ENCODE measurements at regions not wholly inside any gene's neighbourhood (a gene's known extent, or its start where the extent isn't known, plus 50 kb on each side); places are given as distances from the start of the nearest gene placed in this dataset.
A peak's percentile ranks its signal among the peaks of the same experiment; 100 is the strongest.

- DNase-seq: no peak
These were observed 293.1 kb downstream of the ARHGAP12 start for GRCh38 chr10:31635415-31636065.

GRCh38 chr10:31635009-31635408 lies 293.6 kb downstream of the ARHGAP12 start:
- DNase-seq: no peak

- DNase-seq: no peak
These were observed 297.6 kb downstream of the ARHGAP12 start for GRCh38 chr10:31630861-31631567.

GRCh38 chr10:31625566-31625965 lies 303.1 kb downstream of the ARHGAP12 start:
- no peak for DNase-seq

GRCh38 chr10:31624611-31625010 lies 304.0 kb downstream of the ARHGAP12 start:
- DNase-seq: no peak

- no peak for DNase-seq
These were observed 304.7 kb downstream of the ARHGAP12 start for GRCh38 chr10:31623947-31624346.

GRCh38 chr10:31623466-31623865 lies 304.4 kb downstream of the ZEB1 start:
- DNase-seq: no peak

- DNase-seq: no peak
These were observed 304.0 kb downstream of the ZEB1 start for GRCh38 chr10:31622978-31623377.

GRCh38 chr10:31621733-31622132 lies 302.7 kb downstream of the ZEB1 start:
- no peak for DNase-seq

- DNase-seq: peak; percentile 82
These were observed 301.5 kb downstream of the ZEB1 start for GRCh38 chr10:31620226-31621151.

GRCh38 chr10:31619531-31620061 lies 300.6 kb downstream of the ZEB1 start:
- peak; percentile 58 for DNase-seq

- DNase-seq: no peak
These were observed 299.7 kb downstream of the ZEB1 start for GRCh38 chr10:31618541-31619291.

GRCh38 chr10:31617757-31618156 lies 298.7 kb downstream of the ZEB1 start:
- DNase-seq: no peak

GRCh38 chr10:31617133-31617532 lies 298.1 kb downstream of the ZEB1 start:
- no peak for DNase-seq

- no peak for DNase-seq
These were observed 296.1 kb downstream of the ZEB1 start for GRCh38 chr10:31615129-31615528.

- DNase-seq: no peak
These were observed 295.6 kb downstream of the ZEB1 start for GRCh38 chr10:31614611-31615010.

GRCh38 chr10:31612082-31612481 lies 293.1 kb downstream of the ZEB1 start:
- DNase-seq: no peak

GRCh38 chr10:31611161-31611560 lies 292.1 kb downstream of the ZEB1 start:
- DNase-seq: no peak

- DNase-seq: no peak
These were observed 288.5 kb downstream of the ZEB1 start for GRCh38 chr10:31607481-31607880.

GRCh38 chr10:31606841-31607240 lies 287.8 kb downstream of the ZEB1 start:
- no peak for DNase-seq

- no peak for DNase-seq
These were observed 287.0 kb downstream of the ZEB1 start for GRCh38 chr10:31605861-31606525.

GRCh38 chr10:31605426-31605825 lies 286.4 kb downstream of the ZEB1 start:
- no peak for DNase-seq

All from right forelimb (tissue), 1 donor.